ENCODE measurements at regions not wholly inside any gene's neighbourhood (a gene's known extent, or its start where the extent isn't known, plus 50 kb on each side); places are given as distances from the start of the nearest gene placed in this dataset.

DNA sequence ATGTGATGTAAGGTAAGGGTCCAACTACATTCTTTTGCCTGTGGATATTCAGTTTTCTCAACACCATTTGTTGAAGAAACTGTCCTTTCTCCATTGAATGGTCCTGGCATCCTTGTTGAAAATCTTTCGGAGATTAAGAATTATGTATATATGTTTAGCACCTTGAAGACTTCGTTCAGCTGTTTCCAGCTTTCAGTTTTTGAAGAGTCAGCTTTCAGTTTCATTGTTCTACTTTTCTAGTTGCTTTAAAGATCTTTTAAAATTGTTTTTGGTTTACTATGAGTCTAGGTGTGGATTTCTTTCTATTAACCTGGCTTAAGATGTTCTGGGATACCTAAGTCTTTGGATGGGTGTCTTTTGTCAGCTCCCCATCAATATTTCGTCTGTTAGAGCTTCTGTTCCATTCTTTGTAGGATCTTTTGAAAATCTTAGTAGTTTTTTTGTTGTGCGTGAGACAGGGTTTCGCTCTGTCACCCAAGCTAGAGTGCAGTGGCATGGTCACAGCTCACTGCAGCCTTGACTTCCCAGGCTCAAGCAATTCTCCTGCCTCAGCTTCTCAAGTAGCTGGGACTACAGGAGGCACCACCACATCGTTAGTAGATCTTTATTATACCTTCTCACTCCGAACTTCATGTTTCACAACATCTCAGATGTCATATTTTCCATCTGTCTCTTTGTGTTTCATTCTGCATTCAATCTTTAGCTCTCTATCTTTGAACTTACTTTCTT is 353.5 kb upstream of the B3GALT2 start:
- TF ChIP-seq, protein P1, sequence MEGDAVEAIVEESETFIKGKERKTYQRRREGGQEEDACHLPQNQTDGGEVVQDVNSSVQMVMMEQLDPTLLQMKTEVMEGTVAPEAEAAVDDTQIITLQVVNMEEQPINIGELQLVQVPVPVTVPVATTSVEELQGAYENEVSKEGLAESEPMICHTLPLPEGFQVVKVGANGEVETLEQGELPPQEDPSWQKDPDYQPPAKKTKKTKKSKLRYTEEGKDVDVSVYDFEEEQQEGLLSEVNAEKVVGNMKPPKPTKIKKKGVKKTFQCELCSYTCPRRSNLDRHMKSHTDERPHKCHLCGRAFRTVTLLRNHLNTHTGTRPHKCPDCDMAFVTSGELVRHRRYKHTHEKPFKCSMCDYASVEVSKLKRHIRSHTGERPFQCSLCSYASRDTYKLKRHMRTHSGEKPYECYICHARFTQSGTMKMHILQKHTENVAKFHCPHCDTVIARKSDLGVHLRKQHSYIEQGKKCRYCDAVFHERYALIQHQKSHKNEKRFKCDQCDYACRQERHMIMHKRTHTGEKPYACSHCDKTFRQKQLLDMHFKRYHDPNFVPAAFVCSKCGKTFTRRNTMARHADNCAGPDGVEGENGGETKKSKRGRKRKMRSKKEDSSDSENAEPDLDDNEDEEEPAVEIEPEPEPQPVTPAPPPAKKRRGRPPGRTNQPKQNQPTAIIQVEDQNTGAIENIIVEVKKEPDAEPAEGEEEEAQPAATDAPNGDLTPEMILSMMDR (IDR thresholded peaks at IDR 0.05 in 4 of 5, conservative IDR thresholded peaks at IDR 0.05 in 1 of 5) = no peak
- no peak for TF ChIP-seq POLR2A (IDR thresholded peaks at IDR 0.05)
